Keratinocyte (primary cell): ENCODE measurements at regions not wholly inside any gene's neighbourhood (a gene's known extent, or its start where the extent isn't known, plus 50 kb on each side); places are given as distances from the start of the nearest gene placed in this dataset.

ENCODE experiments used
- DNase-seq: peaks from one replicate; pipeline ENCODE4 v3.0.0-alpha.2; 2011; ENCODE audit warnings: low read depth, missing footprints, low spot score
- FAIRE-seq: peaks from 2 replicates; lab custom pipeline; 2011; peaks lifted over from hg19 to GRCh38; lab: Jason Lieb, UNC
- H2AFZ ChIP-seq: 2 replicates; pipeline ENCODE4 v1.6.0; 2012; ENCODE audit warnings: low read length, control low read depth, inconsistent platforms; ENCODE audit not compliant: control insufficient read depth
- H3K27ac ChIP-seq: 2 replicates; pipeline ENCODE4 v1.5.1; 2011; ENCODE audit warnings: low read length; ENCODE audit not compliant: control insufficient read depth, insufficient read depth
- H3K27me3 ChIP-seq: 3 replicates; pipeline ENCODE4 v1.6.0; 2011; ENCODE audit warnings: low read length; ENCODE audit not compliant: control insufficient read depth, insufficient read depth; ENCODE audit errors: extremely low read depth
- H3K36me3 ChIP-seq, 2 experiments: 2 replicates in 1 of 2; 3 replicates in 1 of 2; pipeline ENCODE4 v1.5.1; 2011; ENCODE audit warnings: low read length in 2 of 2, mild to moderate bottlenecking in 1 of 2; ENCODE audit not compliant: control insufficient read depth in 2 of 2, insufficient read depth in 2 of 2; ENCODE audit errors: extremely low read depth in 1 of 2
- H3K4me1 ChIP-seq: 3 replicates; pipeline ENCODE4 v1.5.1; 2011; ENCODE audit warnings: low read length; ENCODE audit not compliant: control insufficient read depth, insufficient read depth; ENCODE audit errors: extremely low read depth
- H3K4me2 ChIP-seq: 3 replicates; pipeline ENCODE4 v1.6.0; 2011; ENCODE audit warnings: low read depth, low read length; ENCODE audit not compliant: control insufficient read depth, insufficient read depth; ENCODE audit errors: extremely low read depth
- H3K4me3 ChIP-seq, 3 experiments: fragments of 200-600 bp in 1 of 3; sonication (generic) in 1 of 3; 2 replicates in 2 of 3; 3 replicates in 1 of 3; pipeline ENCODE4 v1.5.1; 2011 to 2016; ENCODE audit warnings: low read length in 3 of 3, mild to moderate bottlenecking in 3 of 3, control low read depth in 2 of 3, inconsistent platforms in 1 of 3, low read depth in 1 of 3, mixed read lengths in 1 of 3, mixed run types in 1 of 3, moderate library complexity in 1 of 3; ENCODE audit not compliant: control insufficient read depth in 2 of 3, insufficient read depth in 2 of 3; ENCODE audit errors: extremely low read depth in 1 of 3
- H3K79me2 ChIP-seq: 2 replicates; pipeline ENCODE4 v1.6.0; 2012; ENCODE audit warnings: low read length; ENCODE audit not compliant: control insufficient read depth, insufficient read depth
- H3K9ac ChIP-seq: 3 replicates; pipeline ENCODE4 v1.6.0; 2011; ENCODE audit warnings: low read length; ENCODE audit not compliant: control insufficient read depth, insufficient read depth; ENCODE audit errors: extremely low read depth
- H3K9me1 ChIP-seq: 3 replicates; pipeline ENCODE4 v1.6.0; 2011; ENCODE audit warnings: low read length; ENCODE audit not compliant: control insufficient read depth, insufficient read depth; ENCODE audit errors: extremely low read depth
- H3K9me3 ChIP-seq: 2 replicates; pipeline ENCODE4 v1.5.1; 2012; ENCODE audit warnings: low read depth, low read length; ENCODE audit not compliant: control insufficient read depth
- H4K20me1 ChIP-seq: 3 replicates; pipeline ENCODE4 v1.6.0; 2011; ENCODE audit warnings: low read length; ENCODE audit not compliant: control insufficient read depth, insufficient read depth; ENCODE audit errors: extremely low read depth
- EZH2 ChIP-seq: IDR thresholded peaks from one replicate; pipeline ENCODE4 v1.6.1; 2012; ENCODE audit warnings: inconsistent platforms, mild to moderate bottlenecking, low read length, moderate library complexity
- dilution Hi-C: fragments of 300-500 bp; cut with MboI; formaldehyde crosslinking; loops from one replicate; pipeline ENCODE4 v1.7.0; 2020; ENCODE audit warnings: low sequenced_read_pairs; ENCODE audit not compliant: extremely low pct_ligation_motif_present
- TF ChIP-seq, protein P1 (sequence below), 3 experiments: IDR thresholded peaks in 1 of 3; conservative IDR thresholded peaks in 1 of 3; optimal IDR thresholded peaks in 1 of 3; 2 replicates in 2 of 3; 3 replicates in 1 of 3; pipeline versions ENCODE3 to v1.5.1; 2011; ENCODE audit warnings: low read length in 3 of 3, mild to moderate bottlenecking in 3 of 3, moderate library complexity in 2 of 3, control low read depth in 1 of 3, inconsistent platforms in 1 of 3; ENCODE audit not compliant: insufficient read depth in 2 of 3; ENCODE audit errors: extremely low read depth in 1 of 3

DNA sequence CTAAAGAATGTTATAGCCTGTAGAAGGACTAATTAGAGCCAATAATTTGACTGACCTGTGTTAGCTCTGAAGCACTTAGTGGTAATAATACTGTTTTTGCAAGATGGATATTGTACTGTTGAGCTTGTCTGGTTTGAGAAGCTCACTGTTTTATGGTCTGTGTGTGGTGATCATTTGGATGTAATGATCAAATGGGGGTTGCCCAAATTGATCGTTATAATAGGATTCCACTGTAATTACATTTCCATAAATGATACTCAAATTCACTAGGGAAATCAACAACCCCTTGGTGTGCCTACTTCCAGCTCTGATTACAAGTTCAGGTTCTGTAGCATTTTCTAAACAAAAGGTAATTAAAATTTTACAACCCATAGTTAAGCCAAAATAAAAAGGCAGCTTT, 971.4 kb downstream of the TTLL7 start:
- H3K4me1 ChIP-seq = peaks cover 7% of the 10 kb centered on the region
- no peaks in the 10 kb centered on the region for H3K36me3 ChIP-seq
- no peaks in the 10 kb centered on the region for H3K79me2 ChIP-seq
- H3K27me3 ChIP-seq = no peaks in the 10 kb centered on the region
- FAIRE-seq = no peak
- H3K4me3 ChIP-seq = no peak overlapping the region
- H4K20me1 ChIP-seq = no peaks in the 10 kb centered on the region
- H3K9me3 ChIP-seq = no peaks in the 10 kb centered on the region
- no peak overlapping the region for H3K9ac ChIP-seq
- H3K4me2 ChIP-seq = no peak overlapping the region
- dilution Hi-C loops = no loop called here
- H2AFZ ChIP-seq = no peak overlapping the region
- DNase-seq = no peak
- H3K9me1 ChIP-seq = no peaks in the 10 kb centered on the region
- H3K27ac ChIP-seq = no peak overlapping the region
- TF ChIP-seq, protein P1, sequence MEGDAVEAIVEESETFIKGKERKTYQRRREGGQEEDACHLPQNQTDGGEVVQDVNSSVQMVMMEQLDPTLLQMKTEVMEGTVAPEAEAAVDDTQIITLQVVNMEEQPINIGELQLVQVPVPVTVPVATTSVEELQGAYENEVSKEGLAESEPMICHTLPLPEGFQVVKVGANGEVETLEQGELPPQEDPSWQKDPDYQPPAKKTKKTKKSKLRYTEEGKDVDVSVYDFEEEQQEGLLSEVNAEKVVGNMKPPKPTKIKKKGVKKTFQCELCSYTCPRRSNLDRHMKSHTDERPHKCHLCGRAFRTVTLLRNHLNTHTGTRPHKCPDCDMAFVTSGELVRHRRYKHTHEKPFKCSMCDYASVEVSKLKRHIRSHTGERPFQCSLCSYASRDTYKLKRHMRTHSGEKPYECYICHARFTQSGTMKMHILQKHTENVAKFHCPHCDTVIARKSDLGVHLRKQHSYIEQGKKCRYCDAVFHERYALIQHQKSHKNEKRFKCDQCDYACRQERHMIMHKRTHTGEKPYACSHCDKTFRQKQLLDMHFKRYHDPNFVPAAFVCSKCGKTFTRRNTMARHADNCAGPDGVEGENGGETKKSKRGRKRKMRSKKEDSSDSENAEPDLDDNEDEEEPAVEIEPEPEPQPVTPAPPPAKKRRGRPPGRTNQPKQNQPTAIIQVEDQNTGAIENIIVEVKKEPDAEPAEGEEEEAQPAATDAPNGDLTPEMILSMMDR (optimal IDR thresholded peaks at IDR 0.05 in 1 of 3, IDR thresholded peaks at IDR 0.05 in 1 of 3, conservative IDR thresholded peaks at IDR 0.05 in 1 of 3; ENCODE audit: extremely low read depth in 1 of 3, insufficient read depth in 2 of 3, low read length in 3 of 3) = no peak
- no peak for TF ChIP-seq EZH2

DNA sequence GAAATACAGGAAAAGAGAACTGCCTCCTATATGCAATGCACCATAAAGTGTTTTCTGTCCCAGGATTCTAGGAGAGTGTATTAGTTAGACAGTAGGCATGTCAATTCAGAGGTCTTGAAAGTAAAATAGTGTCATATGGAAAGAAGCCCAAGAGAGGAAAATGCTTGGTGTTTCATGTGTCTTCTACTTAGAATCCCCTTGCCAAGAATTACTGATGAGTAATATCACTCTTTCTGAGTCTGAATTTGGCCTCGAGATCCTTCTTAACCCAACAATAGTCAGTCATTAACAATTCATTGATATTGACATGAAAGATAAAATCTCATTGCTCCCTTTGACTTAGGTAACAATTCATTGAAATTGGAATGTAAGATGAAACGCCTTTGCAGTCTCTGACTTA, 972.2 kb downstream of the TTLL7 start:
- dilution Hi-C loops = no loop called here
- H3K9ac ChIP-seq = no peak overlapping the region
- H3K79me2 ChIP-seq = no peaks in the 10 kb centered on the region
- H3K27me3 ChIP-seq = no peaks in the 10 kb centered on the region
- TF ChIP-seq, protein P1 (optimal IDR thresholded peaks at IDR 0.05 in 1 of 3, IDR thresholded peaks at IDR 0.05 in 1 of 3, conservative IDR thresholded peaks at IDR 0.05 in 1 of 3; ENCODE audit: extremely low read depth in 1 of 3, insufficient read depth in 2 of 3, low read length in 3 of 3) = no peak
- TF ChIP-seq EZH2 = no peak
- no peaks in the 10 kb centered on the region for H3K9me3 ChIP-seq
- no peaks in the 10 kb centered on the region for H4K20me1 ChIP-seq
- FAIRE-seq (no peak), DNase-seq (no peak)
- no peak overlapping the region for H3K4me2 ChIP-seq
- no peak overlapping the region for H3K4me3 ChIP-seq
- no peak overlapping the region for H2AFZ ChIP-seq
- H3K27ac ChIP-seq = no peak overlapping the region
- H3K36me3 ChIP-seq = no peaks in the 10 kb centered on the region
- no peaks in the 10 kb centered on the region for H3K9me1 ChIP-seq
- H3K4me1 ChIP-seq = peaks cover 7% of the 10 kb centered on the region
